Stimulated activated CD4-positive, alpha-beta T cell treated with anti-CD3 and anti-CD28 coated beads, Interleukin-4, amount 100 ng/mL, for 1 hour (primary cell): ENCODE measurements at regions not wholly inside any gene's neighbourhood (a gene's known extent, or its start where the extent isn't known, plus 50 kb on each side); places are given as distances from the start of the nearest gene placed in this dataset.

Source experiments
- DNase-seq: peaks from one replicate; pipeline ENCODE4 v3.0.0-alpha.2; 2020

- DNase-seq: no peak
These were observed 1324.0 kb upstream of the USP15 start for GRCh38 chr12:60935981-60936761.

GRCh38 chr12:60947533-60947932 is 1312.7 kb upstream of the USP15 start:
- no peak for DNase-seq

- no peak for DNase-seq
These were observed 1293.1 kb upstream of the USP15 start for GRCh38 chr12:60967128-60967527.

GRCh38 chr12:60977966-60978365 is 1282.2 kb upstream of the USP15 start:
- no peak for DNase-seq

- DNase-seq: no peak
These were observed 1279.6 kb upstream of the USP15 start for GRCh38 chr12:60980558-60980957.

GRCh38 chr12:60981473-60981872 is 1278.7 kb upstream of the USP15 start:
- no peak for DNase-seq

GRCh38 chr12:60992087-60992486 is 1268.1 kb upstream of the USP15 start:
- DNase-seq: no peak

- DNase-seq: no peak
These were observed 1264.9 kb upstream of the USP15 start for GRCh38 chr12:60995256-60995825.

GRCh38 chr12:60997869-60998378 is 1262.3 kb upstream of the USP15 start:
- DNase-seq: no peak

- no peak for DNase-seq
These were observed 1251.0 kb upstream of the USP15 start for GRCh38 chr12:61009192-61009591.

- DNase-seq: no peak
These were observed 1248.3 kb upstream of the USP15 start for GRCh38 chr12:61011767-61012423.

GRCh38 chr12:61018571-61018970 is 1241.6 kb upstream of the USP15 start:
- DNase-seq: no peak

GRCh38 chr12:61023231-61023630 is 1237.0 kb upstream of the USP15 start:
- DNase-seq: no peak

GRCh38 chr12:61029516-61029915 is 1230.7 kb upstream of the USP15 start:
- no peak for DNase-seq

GRCh38 chr12:61037792-61038191 is 1222.4 kb upstream of the USP15 start:
- no peak for DNase-seq

- no peak for DNase-seq
These were observed 1216.4 kb upstream of the USP15 start for GRCh38 chr12:61043838-61044237.

GRCh38 chr12:61044766-61045165 is 1215.4 kb upstream of the USP15 start:
- no peak for DNase-seq

- no peak for DNase-seq
These were observed 1189.4 kb upstream of the USP15 start for GRCh38 chr12:61070640-61071414.

- no peak for DNase-seq
These were observed 1187.5 kb upstream of the USP15 start for GRCh38 chr12:61072717-61073116.

- no peak for DNase-seq
These were observed 1165.1 kb upstream of the USP15 start for GRCh38 chr12:61095111-61095510.

GRCh38 chr12:61098031-61098580 is 1162.1 kb upstream of the USP15 start:
- DNase-seq: no peak

GRCh38 chr12:61107118-61107517 is 1153.1 kb upstream of the USP15 start:
- no peak for DNase-seq

GRCh38 chr12:61111218-61111617 is 1149.0 kb upstream of the USP15 start:
- DNase-seq: no peak
